ENCODE measurements at regions not wholly inside any gene's neighbourhood (a gene's known extent, or its start where the extent isn't known, plus 50 kb on each side); places are given as distances from the start of the nearest gene placed in this dataset.
"Not testable (repeated sequence)": the region's sequence is repeated elsewhere in the genome, so short reads cannot be mapped to it uniquely, and the experiment has no call there.

- not testable (repeated sequence) for TF ChIP-seq CTCF (IDR thresholded peaks at IDR 0.05); ZFX (IDR thresholded peaks at IDR 0.05; ENCODE audit: borderline replicate concordance)
These were observed 440.9 kb downstream of the GOLGA6L6 start for GRCh38 chr15:20100604-20101270.

All from 22Rv1 (cell line).